Endodermal cell (in vitro differentiated cells): ENCODE measurements at regions not wholly inside any gene's neighbourhood (a gene's known extent, or its start where the extent isn't known, plus 50 kb on each side); places are given as distances from the start of the nearest gene placed in this dataset.

Source experiments
- DNase-seq: peaks from one replicate; pipeline ENCODE4 v3.0.0-alpha.2; 2017
- H3K27ac ChIP-seq: 2 replicates; pipeline ENCODE4 v1.5.1; 2013; ENCODE audit warnings: mild to moderate bottlenecking, low read depth, low read length, moderate library complexity
- H3K27me3 ChIP-seq: 2 replicates; pipeline ENCODE4 v1.6.1; 2013; ENCODE audit warnings: mild to moderate bottlenecking, low read length, moderate library complexity; ENCODE audit not compliant: insufficient read depth, control insufficient read depth, poor library complexity, severe bottlenecking
- H3K36me3 ChIP-seq: 2 replicates; pipeline ENCODE4 v1.7.0; 2013; ENCODE audit warnings: mild to moderate bottlenecking, low read length, moderate library complexity; ENCODE audit not compliant: control insufficient read depth, insufficient read depth
- H3K4me1 ChIP-seq: one replicate; pipeline ENCODE4 v1.7.0; 2013; ENCODE audit warnings: low read length; ENCODE audit not compliant: control insufficient read depth, insufficient read depth
- H3K4me3 ChIP-seq: 2 replicates; pipeline ENCODE4 v1.5.1; 2013; ENCODE audit warnings: mild to moderate bottlenecking, low read length, moderate library complexity
- H3K9ac ChIP-seq: 2 replicates; pipeline ENCODE4 v1.6.1; 2013; ENCODE audit warnings: mild to moderate bottlenecking, low read length, moderate library complexity; ENCODE audit not compliant: poor library complexity, severe bottlenecking; ENCODE audit errors: extremely low read depth
- H3K9me3 ChIP-seq: 2 replicates; pipeline ENCODE4 v1.6.1; 2013; ENCODE audit warnings: mild to moderate bottlenecking, low read length, moderate library complexity; ENCODE audit not compliant: control insufficient read depth
- H3K27ac Mint-ChIP-seq: 2 replicates; pipeline ENCODE4 v1.8.0; 2020; ENCODE audit warnings: mixed read lengths
- H3K27me3 Mint-ChIP-seq: 2 replicates; pipeline ENCODE4 v1.8.0; 2021; ENCODE audit warnings: mild to moderate bottlenecking, mixed read lengths; ENCODE audit not compliant: insufficient read depth
- H3K36me3 Mint-ChIP-seq: 2 replicates; pipeline ENCODE4 v1.8.0; 2020; ENCODE audit warnings: low read depth, mixed read lengths
- H3K4me1 Mint-ChIP-seq: 2 replicates; pipeline ENCODE4 v1.8.0; 2020; ENCODE audit warnings: mixed read lengths
- H3K4me3 Mint-ChIP-seq: 2 replicates; pipeline ENCODE4 v1.8.0; 2020; ENCODE audit warnings: mild to moderate bottlenecking, moderate library complexity, mixed read lengths
- H3K9me3 Mint-ChIP-seq: 2 replicates; pipeline ENCODE4 v1.8.0; 2020; ENCODE audit warnings: mild to moderate bottlenecking, mixed read lengths
- CTCF ChIP-seq: fragments of 200-600 bp; sonication (generic); conservative IDR thresholded peaks from 2 replicates; pipeline ENCODE4 v1.5.0; 2021; ENCODE audit warnings: antibody characterized with exemption, mild to moderate bottlenecking
- WGBS, 2 experiments: methylation state at CpG; one replicate each; pipeline versions ENCODE4 v1.1.5 to v1.1.7; 2013; ENCODE audit warnings: missing lambda C conversion rate in 2 of 2, mixed read lengths in 1 of 2; ENCODE audit not compliant: insufficient coverage in 1 of 2, insufficient read length in 1 of 2; 5-methylcytosine and 5-hydroxymethylcytosine counted together

GRCh38 chr2:4964579-4964978, 727.6 kb upstream of the SOX11 start:
- H3K9me3 Mint-ChIP-seq = no peaks in the 10 kb centered on the region
- H3K36me3 Mint-ChIP-seq = no peaks in the 10 kb centered on the region
- no peaks in the 10 kb centered on the region for H3K27me3 Mint-ChIP-seq
- no peaks in the 10 kb centered on the region for H3K4me1 Mint-ChIP-seq
- no peaks in the 10 kb centered on the region for H3K4me1 ChIP-seq
- no peaks in the 10 kb centered on the region for H3K27me3 ChIP-seq
- no peak overlapping the region for H3K27ac Mint-ChIP-seq
- no peak for TF ChIP-seq CTCF
- no peak overlapping the region for H3K4me3 Mint-ChIP-seq
- no peaks in the 10 kb centered on the region for H3K9me3 ChIP-seq
- no peaks in the 10 kb centered on the region for H3K36me3 ChIP-seq
- no peak overlapping the region for H3K9ac ChIP-seq
- no peak overlapping the region for H3K4me3 ChIP-seq
- peak overlapping the region; percentile 71 for H3K27ac ChIP-seq
- no peak for DNase-seq
- 87 to 91% methylated on average over 16 of the region's 16 CpGs for WGBS, 2 experiments

DNA sequence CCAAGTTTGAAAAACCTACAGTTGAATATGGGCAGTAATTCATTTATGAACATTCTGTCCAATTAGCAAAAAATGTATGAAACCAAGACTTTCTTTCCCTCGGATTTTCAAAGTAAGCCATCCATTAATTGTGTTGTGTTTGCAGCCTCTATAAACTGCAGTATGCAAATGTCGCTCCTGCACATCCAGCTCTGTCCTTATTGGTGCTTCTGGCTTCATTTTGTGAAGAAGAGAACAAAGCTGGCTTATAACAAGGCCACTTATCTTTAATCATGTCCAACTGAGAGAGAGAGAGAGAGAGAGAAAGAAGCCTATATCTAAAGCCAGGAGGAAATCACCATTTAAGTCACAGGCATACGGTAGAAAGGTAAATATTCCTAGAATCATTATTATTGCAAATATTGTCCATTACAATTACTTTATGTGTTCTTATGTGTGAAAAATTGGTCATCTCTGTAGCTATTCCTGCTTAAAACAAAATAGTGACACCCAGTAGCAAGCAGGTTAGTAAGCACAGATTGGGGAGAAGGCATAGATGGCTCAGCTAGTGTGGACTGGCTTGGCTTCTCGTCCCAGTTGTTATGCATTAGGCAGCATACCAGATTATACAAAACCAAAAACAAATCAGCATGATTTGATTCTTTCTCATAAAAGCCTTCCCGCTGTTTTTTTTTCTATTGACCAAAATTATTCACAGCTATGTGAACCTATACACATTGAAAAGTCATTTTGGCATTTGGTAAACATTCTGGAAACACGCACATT, 726.4 kb upstream of the SOX11 start:
- H3K4me3 Mint-ChIP-seq = no peak overlapping the region
- no peak overlapping the region for H3K27ac Mint-ChIP-seq
- no peaks in the 10 kb centered on the region for H3K9me3 Mint-ChIP-seq

DNA sequence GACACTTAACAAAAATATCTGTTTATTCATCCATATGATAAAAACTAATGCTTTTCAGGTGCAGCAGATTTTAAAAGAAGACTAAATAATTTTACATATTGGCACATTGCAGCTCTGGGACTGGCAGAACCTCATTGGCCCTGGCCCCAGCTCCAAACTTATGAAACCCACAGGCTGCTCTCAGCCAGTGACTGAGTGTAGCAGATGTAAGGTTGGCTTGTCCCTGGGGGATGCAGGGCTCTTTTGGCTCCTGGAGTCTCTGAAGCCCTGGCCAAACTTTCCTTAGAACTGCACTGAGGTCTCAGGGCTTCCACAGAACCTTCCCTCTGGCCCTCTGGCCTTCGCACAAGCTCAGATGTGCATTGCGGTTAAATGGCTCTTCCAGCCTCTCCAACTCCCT, 725.0 kb upstream of the SOX11 start:
- no peaks in the 10 kb centered on the region for H3K9me3 Mint-ChIP-seq

More for the DNA sequence above, 726.4 kb upstream of the SOX11 start:
- H3K9ac ChIP-seq = no peak overlapping the region
- H3K36me3 ChIP-seq = no peaks in the 10 kb centered on the region
- Mint-ChIP-seq H3K4me1 (no peaks in the 10 kb centered on the region), H3K36me3 (no peaks in the 10 kb centered on the region), H3K27me3 (no peaks in the 10 kb centered on the region)
- H3K9me3 ChIP-seq = no peaks in the 10 kb centered on the region
- no peak overlapping the region for H3K27ac ChIP-seq
- no peak overlapping the region for H3K4me3 ChIP-seq
- TF ChIP-seq CTCF = no peak
- DNase-seq = no peak
- no peaks in the 10 kb centered on the region for H3K27me3 ChIP-seq
- H3K4me1 ChIP-seq = no peaks in the 10 kb centered on the region
- WGBS, 2 experiments = 87 to 100% methylated on average over 2 to 5 of the region's 6 CpGs

More for the DNA sequence above, 725.0 kb upstream of the SOX11 start:
- Mint-ChIP-seq H3K36me3 (no peaks in the 10 kb centered on the region), H3K27ac (no peak overlapping the region), H3K4me3 (no peak overlapping the region), H3K27me3 (no peaks in the 10 kb centered on the region), H3K4me1 (no peaks in the 10 kb centered on the region)
- H3K36me3 ChIP-seq = no peaks in the 10 kb centered on the region
- H3K4me1 ChIP-seq = no peaks in the 10 kb centered on the region
- H3K9ac ChIP-seq = no peak overlapping the region
- no peak for DNase-seq
- no peak overlapping the region for H3K27ac ChIP-seq
- H3K9me3 ChIP-seq = no peaks in the 10 kb centered on the region
- H3K27me3 ChIP-seq = no peaks in the 10 kb centered on the region
- no peak for TF ChIP-seq CTCF
- WGBS, 2 experiments = 86 to 97% methylated on average over 1 to 2 of the region's 2 CpGs
- H3K4me3 ChIP-seq = no peak overlapping the region
